LNCaP clone FGC (cell line): ENCODE measurements at regions not wholly inside any gene's neighbourhood (a gene's known extent, or its start where the extent isn't known, plus 50 kb on each side); places are given as distances from the start of the nearest gene placed in this dataset.

Source experiments
- DNase-seq: peaks from one replicate; pipeline ENCODE4 v3.0.0-alpha.2; 2011; ENCODE audit warnings: low read depth
- H3K4me3 ChIP-seq: 2 replicates; pipeline ENCODE4 v1.5.1; 2011; ENCODE audit warnings: mild to moderate bottlenecking, low read depth, low read length, control low read depth
- CTCF ChIP-seq: IDR thresholded peaks from 2 replicates; pipeline ENCODE4 v1.5.1; 2012; ENCODE audit warnings: mild to moderate bottlenecking; ENCODE audit not compliant: control insufficient read depth, insufficient read depth; ENCODE audit errors: extremely low read depth

GRCh38 chr2:240285725-240286124 is 145.3 kb upstream of the OTOS start:
- no peak for TF ChIP-seq CTCF
- no peak for DNase-seq
- H3K4me3 ChIP-seq, result no peak overlapping the region

- TF ChIP-seq CTCF, result no peak
- no peak overlapping the region for H3K4me3 ChIP-seq
- DNase-seq, result no peak
These were observed 146.1 kb upstream of the OTOS start for GRCh38 chr2:240286596-240286995.

- no peak overlapping the region for H3K4me3 ChIP-seq
- TF ChIP-seq CTCF, result no peak
- DNase-seq, result no peak
These were observed 146.6 kb upstream of the OTOS start for GRCh38 chr2:240287011-240287410.

GRCh38 chr2:240287496-240288086 is 147.1 kb upstream of the OTOS start:
- no peak for TF ChIP-seq CTCF
- H3K4me3 ChIP-seq, result no peak overlapping the region
- no peak for DNase-seq

- H3K4me3 ChIP-seq, result no peak overlapping the region
- DNase-seq, result no peak
- TF ChIP-seq CTCF, result no peak
These were observed 147.4 kb upstream of the GPC1 start for GRCh38 chr2:240288087-240288521.

GRCh38 chr2:240289701-240290431 is 145.6 kb upstream of the GPC1 start:
- TF ChIP-seq CTCF, result no peak
- H3K4me3 ChIP-seq, result no peak overlapping the region
- no peak for DNase-seq
